GM20431 (cell line): ENCODE measurements at regions not wholly inside any gene's neighbourhood (a gene's known extent, or its start where the extent isn't known, plus 50 kb on each side); places are given as distances from the start of the nearest gene placed in this dataset.

Experiments used
- in situ Hi-C: fragments of 300-500 bp; cut with MseI, MboI; formaldehyde crosslinking; loops from one replicate; pipeline ENCODE4 v1.15.0; 2020; ENCODE audit warnings: low sequenced_read_pairs; ENCODE audit not compliant: unreplicated experiment

DNA sequence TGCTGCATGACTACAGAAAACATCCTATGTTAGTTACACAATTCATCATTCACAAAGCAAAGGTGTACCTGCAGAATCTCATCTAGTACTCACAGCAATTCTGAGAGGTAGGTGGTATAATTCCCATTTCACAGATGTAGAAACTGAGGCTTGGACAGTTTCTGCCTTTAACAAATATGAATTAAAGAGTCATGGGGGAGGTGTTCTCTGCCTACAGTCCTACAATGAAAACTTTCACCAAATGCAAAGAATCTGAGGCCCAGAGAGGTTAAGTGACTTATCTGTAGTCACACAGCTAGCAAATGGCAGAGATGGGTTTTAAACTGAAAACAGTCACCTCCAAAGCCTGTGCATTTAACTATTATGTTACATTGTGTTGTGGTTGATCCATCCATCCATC, 171.6 kb upstream of the WSCD2 start:
- in situ Hi-C loops, result no loop called here

GRCh38 chr12:107963635-107964034, 165.5 kb upstream of the WSCD2 start:
- in situ Hi-C loops, result no loop called here

DNA sequence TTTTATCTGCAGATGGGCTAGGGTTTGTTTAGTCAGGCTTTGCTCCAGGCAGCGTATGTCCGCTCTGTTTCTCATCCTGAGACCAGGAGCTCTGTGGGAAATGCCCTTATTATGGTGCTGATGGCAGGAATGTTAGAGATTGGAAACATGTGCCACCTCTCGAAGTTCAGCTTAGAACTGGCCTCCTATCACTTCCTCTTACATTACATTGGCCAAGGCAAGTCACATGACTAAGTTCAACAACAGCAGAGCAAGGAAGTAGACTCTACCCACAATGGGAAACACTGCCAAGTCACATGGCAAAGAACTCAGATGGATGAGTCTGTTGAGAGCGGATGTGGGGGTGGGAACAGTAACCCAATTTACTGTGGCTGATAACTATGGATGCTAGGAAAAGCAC, 161.9 kb upstream of the WSCD2 start:
- in situ Hi-C loops, result no loop called here

GRCh38 chr12:107973950-107974349, 155.1 kb upstream of the WSCD2 start:
- in situ Hi-C loops, result no loop called here

- in situ Hi-C loops, result loop anchor here (25.0 kb wide), 1 partner anchor 211 kb away; no protein-coding TSS in a partner anchor
Measured at GRCh38 chr12:107976331-107976730, 152.8 kb upstream of the WSCD2 start.

- in situ Hi-C loops, result loop anchor here (25.0 kb wide), 1 partner anchor 209 kb away; no protein-coding TSS in a partner anchor
Measured at GRCh38 chr12:107978201-107978600, 150.9 kb upstream of the WSCD2 start.

DNA sequence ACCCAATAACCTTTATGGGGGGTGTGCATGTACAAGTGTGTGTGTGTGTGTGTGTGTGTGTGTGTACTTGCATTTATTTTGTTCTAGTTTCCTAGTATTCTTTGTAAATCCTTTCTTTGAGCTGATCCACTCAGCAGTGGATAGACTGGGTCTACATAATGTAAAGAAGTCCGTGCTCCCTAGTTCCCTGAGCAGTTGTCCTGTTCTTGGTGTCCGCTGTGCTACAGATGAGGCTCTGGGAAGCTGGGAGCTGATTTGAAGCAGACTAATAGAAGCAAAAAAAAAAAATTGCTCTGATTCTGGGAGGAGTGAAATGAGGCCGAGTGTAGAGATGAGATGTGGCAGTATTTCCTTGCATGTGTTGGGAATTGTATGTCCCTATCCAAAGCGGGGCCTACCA, 150.4 kb upstream of the WSCD2 start:
- in situ Hi-C loops, result loop anchor here (25.0 kb wide), 1 partner anchor 209 kb away; no protein-coding TSS in a partner anchor

DNA sequence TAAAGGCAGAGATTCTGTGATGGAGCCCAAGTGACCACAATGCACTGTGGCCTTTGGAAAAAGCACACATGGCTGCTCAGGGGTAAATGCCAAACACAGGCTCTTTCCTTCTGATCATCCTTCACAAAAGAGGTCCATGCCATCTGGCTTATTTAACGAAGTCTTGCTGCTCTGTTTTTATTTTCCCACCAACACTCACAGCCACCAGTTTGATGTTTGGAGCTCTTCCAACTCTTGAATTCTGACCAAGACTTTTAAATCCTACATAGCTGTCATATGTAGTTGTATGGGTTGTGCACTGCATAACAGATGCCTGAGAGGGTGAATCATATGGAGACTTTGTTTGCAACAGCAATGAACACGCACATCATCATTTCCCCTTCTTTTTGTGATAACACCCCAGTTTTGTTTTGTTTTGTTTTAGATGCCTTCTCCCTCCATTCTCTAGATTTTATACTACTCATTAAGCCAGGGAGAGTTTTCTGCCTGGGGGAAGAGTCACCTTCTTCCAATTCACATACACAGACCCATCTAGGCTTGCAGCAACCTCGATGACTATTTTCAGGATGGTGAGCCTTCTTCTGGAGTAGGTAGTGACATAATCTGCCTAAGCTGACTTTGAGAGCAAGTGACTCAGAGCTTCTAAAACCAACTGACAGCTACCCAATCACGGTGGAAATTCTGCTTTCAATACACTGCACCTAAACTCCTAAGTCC, 145.2 kb upstream of the WSCD2 start:
- in situ Hi-C loops, result loop anchor here (25.0 kb wide), 1 partner anchor 203 kb away; no protein-coding TSS in a partner anchor

DNA sequence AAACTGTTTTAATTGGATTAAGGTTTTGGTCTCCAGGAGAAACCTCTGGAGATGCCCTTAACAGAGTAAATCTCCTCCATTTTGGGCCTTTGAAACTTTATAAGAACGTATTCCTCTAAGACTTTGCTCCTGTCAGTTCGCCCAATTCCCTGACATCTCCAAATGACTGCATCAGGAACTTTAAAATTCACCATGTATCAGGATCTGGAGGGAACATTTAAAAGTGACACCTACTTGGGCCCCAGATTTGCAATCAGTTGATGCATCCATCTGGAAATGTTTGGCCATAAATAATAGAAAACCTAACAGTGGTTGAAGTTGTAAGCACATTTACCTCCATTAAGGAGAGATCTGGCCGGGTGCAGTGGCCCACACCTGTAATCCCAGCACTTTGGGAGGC, 144.1 kb upstream of the WSCD2 start:
- in situ Hi-C loops, result loop anchor here (25.0 kb wide), 1 partner anchor 202 kb away; no protein-coding TSS in a partner anchor

DNA sequence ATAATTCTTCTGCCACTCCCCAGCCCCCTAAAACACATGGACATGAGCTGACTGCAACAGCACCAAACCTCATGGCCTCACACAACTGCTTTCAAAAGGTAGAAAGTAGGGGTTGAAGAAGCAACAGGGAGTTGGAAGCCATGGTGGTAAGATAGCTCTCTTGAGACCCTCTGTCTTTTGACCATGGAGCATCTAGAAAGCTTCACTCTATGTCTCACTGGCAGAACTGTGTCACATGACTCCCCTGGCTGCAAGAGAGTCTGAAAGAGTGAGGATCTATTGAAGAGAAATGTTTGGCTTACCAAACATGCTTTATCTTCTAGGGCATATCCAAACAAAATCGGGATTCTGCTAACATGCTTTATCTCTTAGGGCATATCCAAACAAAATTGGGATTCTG, 142.9 kb upstream of the WSCD2 start:
- in situ Hi-C loops, result loop anchor here (25.0 kb wide), 1 partner anchor 201 kb away; no protein-coding TSS in a partner anchor

DNA sequence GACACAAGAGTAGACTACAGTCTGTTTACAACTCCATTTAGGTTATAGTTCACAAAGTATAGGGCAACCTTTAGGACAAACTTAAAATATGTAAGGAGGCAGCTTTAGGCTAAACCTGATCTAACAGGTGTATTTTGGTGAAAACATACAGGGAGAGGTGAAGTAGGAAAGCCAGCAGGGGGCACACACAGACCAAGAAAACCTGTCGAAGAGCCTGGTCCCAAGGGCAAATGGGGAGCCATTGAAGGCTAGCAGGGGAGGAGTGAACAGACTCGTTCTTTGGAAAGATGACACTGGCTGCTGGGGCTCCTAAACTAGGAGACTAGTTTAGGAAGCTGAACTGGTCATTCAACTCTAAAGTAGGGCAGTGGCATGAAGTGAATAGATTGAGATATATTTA, 138.8 kb upstream of the WSCD2 start:
- in situ Hi-C loops, result loop anchor here (25.0 kb wide), 1 partner anchor 197 kb away; no protein-coding TSS in a partner anchor

DNA sequence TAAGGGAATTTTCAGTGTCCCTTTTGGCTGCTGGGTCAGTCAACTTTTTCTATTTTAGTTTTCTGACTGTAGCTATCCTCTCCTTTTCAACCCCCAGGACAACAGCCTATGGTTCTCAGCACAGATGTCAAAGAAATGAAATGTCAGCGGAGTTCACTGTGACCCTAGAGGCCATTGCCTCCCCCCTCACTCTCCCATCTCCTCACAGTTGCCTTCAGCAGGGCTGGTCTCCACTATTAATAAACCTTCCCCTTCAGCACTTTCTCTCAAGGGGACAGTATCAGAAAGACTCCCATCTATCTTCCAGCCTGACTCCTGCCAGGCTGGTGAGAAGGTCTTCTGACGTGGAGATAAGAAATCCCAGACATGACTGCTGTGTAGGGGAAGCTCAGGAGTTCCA, 137.1 kb upstream of the WSCD2 start:
- in situ Hi-C loops, result loop anchor here (25.0 kb wide), 1 partner anchor 195 kb away; no protein-coding TSS in a partner anchor

DNA sequence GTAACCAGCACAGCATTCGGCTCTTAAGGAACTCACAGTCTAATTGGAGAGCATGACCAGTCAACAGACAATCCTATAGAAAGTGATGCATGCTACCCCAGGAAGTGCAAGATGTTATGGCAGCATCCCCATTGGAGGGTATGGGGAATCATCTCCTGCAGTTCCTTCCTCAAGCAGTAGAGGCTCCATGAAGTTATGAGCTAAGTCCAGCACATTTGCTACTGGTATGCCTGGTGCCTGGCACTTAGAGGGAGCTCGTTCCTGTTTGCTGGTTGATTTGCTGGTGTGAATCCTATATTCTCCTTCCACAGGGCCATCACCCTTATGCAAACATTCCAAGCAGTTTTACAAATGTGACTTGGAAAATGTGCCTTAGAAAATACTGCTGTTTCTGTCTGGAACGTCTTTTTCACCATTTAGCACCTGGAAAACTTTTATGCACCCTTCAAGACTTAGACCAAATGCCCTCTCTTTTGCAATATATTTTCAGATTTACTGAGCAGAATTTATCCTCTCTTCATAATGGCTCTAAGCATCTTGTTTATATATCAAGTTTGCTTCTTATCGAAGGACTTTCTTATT, 136.1 kb upstream of the WSCD2 start:
- in situ Hi-C loops, result loop anchor here (25.0 kb wide), 1 partner anchor 194 kb away; no protein-coding TSS in a partner anchor

DNA sequence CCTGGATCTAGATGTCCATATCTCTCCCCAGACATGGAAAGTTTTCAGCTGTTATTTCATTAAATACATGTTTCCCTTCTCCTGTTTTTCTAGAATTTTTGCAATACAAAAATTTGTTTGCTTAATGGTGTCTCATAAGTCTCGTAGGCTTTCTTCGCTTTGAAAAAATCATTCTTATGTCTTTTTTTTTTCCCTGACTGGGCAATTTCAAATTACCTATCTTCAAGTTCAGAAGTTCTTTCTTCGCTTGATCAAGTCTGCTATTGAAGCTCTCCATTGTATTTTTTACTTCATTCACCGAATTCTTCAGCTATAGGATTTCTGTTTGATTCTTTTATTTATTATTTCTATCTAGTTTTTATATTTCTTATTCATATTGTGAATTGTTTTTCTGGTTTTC, 130.2 kb upstream of the WSCD2 start:
- in situ Hi-C loops, result loop anchor here (25.0 kb wide), 1 partner anchor 188 kb away; no protein-coding TSS in a partner anchor

- in situ Hi-C loops, result no loop called here
Measured at GRCh38 chr12:108000111-108000510, 129.0 kb upstream of the WSCD2 start.

- in situ Hi-C loops, result no loop called here
Measured at GRCh38 chr12:108004319-108004718, 124.8 kb upstream of the WSCD2 start.

DNA sequence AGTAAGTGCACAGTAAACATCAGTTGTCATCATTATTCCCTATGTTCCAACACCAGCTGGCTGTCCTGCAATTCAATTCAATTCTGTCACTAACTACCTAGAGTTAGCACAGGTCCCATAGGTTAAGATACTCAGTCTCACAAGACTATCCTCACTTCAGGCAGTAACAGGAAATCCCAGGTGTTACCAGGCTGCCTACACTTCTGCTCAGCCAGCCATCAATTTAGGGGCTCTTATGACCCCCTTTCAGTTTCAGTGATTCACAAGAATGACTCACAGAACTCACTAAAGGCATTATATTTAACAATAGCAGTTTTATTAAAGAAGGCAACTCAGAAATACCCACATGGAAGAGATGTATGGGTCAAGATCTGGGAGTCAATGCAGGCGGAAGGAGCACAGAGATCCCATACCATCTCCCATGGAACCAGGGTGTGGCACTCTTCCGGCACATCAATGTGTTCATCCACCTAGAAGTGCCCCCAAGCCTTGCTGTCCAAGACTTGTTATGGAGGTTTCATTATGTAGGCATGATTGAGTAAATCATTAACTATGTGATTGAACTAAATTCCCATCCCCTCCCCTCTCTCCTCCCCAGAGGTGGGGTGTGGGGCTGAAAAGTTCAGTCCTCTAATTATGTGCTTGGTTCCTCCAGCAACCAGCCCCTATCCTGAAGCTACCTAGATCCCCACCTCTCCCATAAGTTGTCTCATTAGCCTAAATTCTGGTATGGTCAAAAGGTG, 120.8 kb upstream of the WSCD2 start:
- in situ Hi-C loops, result no loop called here

- in situ Hi-C loops, result no loop called here
Measured at GRCh38 chr12:108009442-108010070, 119.5 kb upstream of the WSCD2 start.

DNA sequence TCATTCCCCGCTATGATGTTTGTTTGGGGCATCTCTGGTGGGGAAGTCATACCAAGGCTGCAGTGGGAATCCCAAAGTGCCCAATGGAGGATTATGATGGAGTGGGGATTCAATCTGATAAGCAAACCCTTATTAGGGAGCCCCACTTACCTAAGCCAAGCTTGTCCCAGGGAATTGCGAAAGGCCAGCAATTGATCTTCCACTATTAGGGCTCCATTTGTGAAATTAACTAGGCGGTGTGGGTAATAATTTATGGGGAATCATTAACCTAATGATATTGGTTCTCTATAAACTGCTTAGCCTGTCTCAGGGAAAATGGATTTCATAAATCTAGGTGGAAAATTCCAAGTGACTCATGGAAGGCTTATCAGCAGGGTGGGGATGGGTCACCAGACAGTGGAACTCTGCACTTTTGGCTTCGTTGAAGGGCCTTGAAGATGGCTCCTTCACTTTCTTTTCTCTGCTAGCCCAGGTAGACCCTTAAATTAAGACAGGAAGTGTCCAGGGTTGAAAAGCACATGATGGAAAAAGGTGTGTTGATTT, 113.0 kb upstream of the WSCD2 start:
- in situ Hi-C loops, result no loop called here

- in situ Hi-C loops, result no loop called here
Measured at GRCh38 chr12:108017472-108018057, 111.5 kb upstream of the WSCD2 start.
